ENCODE measurements at regions not wholly inside any gene's neighbourhood (a gene's known extent, or its start where the extent isn't known, plus 50 kb on each side); places are given as distances from the start of the nearest gene placed in this dataset.

DNA sequence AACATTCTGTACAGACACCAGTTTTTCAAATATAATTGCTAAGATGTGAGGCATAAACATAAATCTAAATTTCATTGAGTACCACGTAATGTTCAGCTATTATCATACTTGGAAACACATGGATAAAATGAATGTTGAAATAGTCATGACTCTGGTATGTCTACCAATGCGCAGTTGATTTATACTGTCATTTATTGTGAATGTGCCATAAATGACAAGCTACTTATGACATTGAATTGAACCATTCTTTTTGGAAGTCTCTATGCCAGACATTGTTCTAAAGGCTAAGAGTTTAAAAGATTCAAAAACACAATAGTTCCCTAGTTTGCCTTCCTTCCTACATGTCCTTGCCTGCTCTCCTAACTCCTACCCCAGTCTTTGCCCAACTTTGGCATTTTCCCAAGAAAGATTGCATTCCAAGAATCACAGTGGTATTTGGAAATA, 96.6 kb upstream of the DMD start:
- Mint-ChIP-seq H3K4me1 (no peaks in the 10 kb centered on the region), H3K27ac (no peak overlapping the region), H3K36me3 (no peaks in the 10 kb centered on the region), H3K27me3 (no peaks in the 10 kb centered on the region), H3K9me3 (peaks cover 0 to 4% (median 0%) of the 10 kb centered on the region in 11 donors), H3K4me3 (no peak overlapping the region)
- no peaks in the 10 kb centered on the region for H3K9me3 ChIP-seq (ENCODE audit: control insufficient read depth in 2 of 3, low read length in 3 of 3)
- DNase-seq, result no peak
- ChIA-PET POLR2A (no interaction called here), CTCF (no interaction called here)
- H3K27ac ChIP-seq (ENCODE audit: low read depth, low read length), result no peak overlapping the region
- intact Hi-C loops (cut with micrococcal nuclease), result no loop called here
- H3K4me3 ChIP-seq (ENCODE audit: low read length), result no peak overlapping the region
- no peaks in the 10 kb centered on the region for H3K4me1 ChIP-seq (ENCODE audit: control insufficient read depth in 2 of 2, insufficient read depth in 2 of 2, low read length in 2 of 2)
- H3K27me3 ChIP-seq (ENCODE audit: control insufficient read depth in 2 of 2, insufficient read depth in 2 of 2, low read length in 2 of 2), result no peaks in the 10 kb centered on the region
- no peaks in the 10 kb centered on the region for H3K36me3 ChIP-seq (ENCODE audit: control insufficient read depth in 2 of 3, insufficient read depth in 3 of 3, low read length in 3 of 3)
- ATAC-seq, result no peak

DNA sequence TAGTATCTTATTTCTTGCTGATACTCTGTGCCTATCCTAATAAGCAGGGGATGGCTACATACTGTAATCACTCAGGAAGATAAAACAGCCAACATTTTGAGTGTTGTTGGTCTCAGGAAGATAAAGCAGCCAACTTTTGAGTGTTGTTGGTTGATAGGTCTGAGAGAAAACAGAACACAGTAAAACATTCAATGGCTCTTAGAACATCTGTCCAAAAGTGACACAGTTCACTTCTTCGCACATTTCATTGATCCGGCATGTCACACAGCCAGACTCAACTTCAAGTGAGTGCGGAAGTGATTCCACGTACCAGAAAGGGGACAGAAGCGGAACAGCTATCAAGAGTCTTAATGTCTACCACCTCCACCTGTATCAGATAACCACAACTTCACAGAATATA, 87.3 kb upstream of the DMD start:
- Mint-ChIP-seq H3K27ac (no peak overlapping the region), H3K4me1 (no peaks in the 10 kb centered on the region), H3K27me3 (no peaks in the 10 kb centered on the region), H3K9me3 (no peaks in the 10 kb centered on the region), H3K4me3 (no peak overlapping the region), H3K36me3 (no peaks in the 10 kb centered on the region)
- H3K9me3 ChIP-seq (ENCODE audit: control insufficient read depth in 2 of 3, low read length in 3 of 3), result no peaks in the 10 kb centered on the region
- no peaks in the 10 kb centered on the region for H3K4me1 ChIP-seq (ENCODE audit: control insufficient read depth in 2 of 2, insufficient read depth in 2 of 2, low read length in 2 of 2)
- no peaks in the 10 kb centered on the region for H3K36me3 ChIP-seq (ENCODE audit: control insufficient read depth in 2 of 3, insufficient read depth in 3 of 3, low read length in 3 of 3)
- H3K27me3 ChIP-seq (ENCODE audit: control insufficient read depth in 2 of 2, insufficient read depth in 2 of 2, low read length in 2 of 2), result no peaks in the 10 kb centered on the region
- DNase-seq, result no peak
- H3K4me3 ChIP-seq (ENCODE audit: low read length), result no peak overlapping the region
- intact Hi-C loops (cut with micrococcal nuclease), result no loop called here
- ChIA-PET CTCF (no interaction called here), POLR2A (no interaction called here)
- H3K27ac ChIP-seq (ENCODE audit: low read depth, low read length), result no peak overlapping the region
- no peak for ATAC-seq

DNA sequence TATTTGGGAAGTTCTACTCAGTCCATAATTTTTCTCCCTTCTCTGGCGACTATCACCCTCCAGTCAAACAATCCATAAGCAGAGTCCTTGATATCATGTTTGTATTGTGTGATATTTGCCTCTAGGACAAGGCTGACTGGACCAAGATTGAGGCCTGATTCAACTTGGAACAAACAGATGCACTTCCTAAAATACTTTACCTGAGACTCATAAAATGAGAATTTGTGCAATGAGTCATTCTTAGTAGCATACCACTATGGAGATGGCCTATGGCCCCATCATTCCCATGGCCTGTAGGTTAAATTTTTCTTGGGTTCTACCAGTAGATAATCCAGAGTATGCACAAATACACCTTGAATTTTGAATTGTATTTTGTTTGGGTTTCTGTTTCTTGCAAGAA, 74.2 kb upstream of the DMD start:
- no peak for DNase-seq
- Mint-ChIP-seq H3K27me3 (no peaks in the 10 kb centered on the region), H3K4me3 (no peak overlapping the region), H3K27ac (no peak overlapping the region), H3K36me3 (no peaks in the 10 kb centered on the region), H3K4me1 (no peaks in the 10 kb centered on the region), H3K9me3 (peaks cover 0 to 10% (median 0%) of the 10 kb centered on the region in 11 donors)
- H3K36me3 ChIP-seq (ENCODE audit: control insufficient read depth in 2 of 3, insufficient read depth in 3 of 3, low read length in 3 of 3), result no peaks in the 10 kb centered on the region
- CTCF ChIA-PET, result no interaction called here
- no peaks in the 10 kb centered on the region for H3K27me3 ChIP-seq (ENCODE audit: control insufficient read depth in 2 of 2, insufficient read depth in 2 of 2, low read length in 2 of 2)
- no peak for ATAC-seq
- H3K4me1 ChIP-seq (ENCODE audit: control insufficient read depth in 2 of 2, insufficient read depth in 2 of 2, low read length in 2 of 2), result no peaks in the 10 kb centered on the region
- intact Hi-C loops (cut with micrococcal nuclease), result no loop called here
- POLR2A ChIA-PET, result no interaction called here
- H3K9me3 ChIP-seq (ENCODE audit: control insufficient read depth in 2 of 3, low read length in 3 of 3), result no peaks in the 10 kb centered on the region
- H3K27ac ChIP-seq (ENCODE audit: low read depth, low read length), result no peak overlapping the region
- no peak overlapping the region for H3K4me3 ChIP-seq (ENCODE audit: low read length)

DNA sequence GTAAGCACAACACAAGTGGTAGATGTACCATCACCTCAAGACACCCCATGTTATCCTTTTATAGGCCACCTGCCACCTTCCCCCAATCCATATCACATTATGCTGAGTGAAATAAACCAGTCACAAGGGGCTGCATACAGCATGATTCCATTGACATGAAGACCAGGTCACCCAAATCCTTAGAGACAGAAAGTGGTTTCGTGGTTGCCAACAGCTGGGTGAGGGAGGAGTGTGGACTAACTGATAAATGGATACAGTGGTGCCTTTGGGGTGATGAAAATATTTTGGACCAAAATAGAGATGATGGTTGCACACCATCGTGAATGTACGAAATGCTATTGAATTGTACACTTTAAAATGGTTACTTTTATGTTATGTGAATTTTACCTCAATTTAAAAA, 65.7 kb upstream of the DMD start:
- ChIA-PET POLR2A (no interaction called here), CTCF (no interaction called here)
- H3K4me1 Mint-ChIP-seq, result no peaks in the 10 kb centered on the region
- H3K9me3 Mint-ChIP-seq, result peaks cover 0 to 4% (median 2%) of the 10 kb centered on the region in 11 donors
- H3K36me3 Mint-ChIP-seq, result no peaks in the 10 kb centered on the region
- no peak overlapping the region for H3K27ac Mint-ChIP-seq
- Histone ChIP-seq H3K36me3 (ENCODE audit: control insufficient read depth in 2 of 3, insufficient read depth in 3 of 3, low read length in 3 of 3) (no peaks in the 10 kb centered on the region), H3K9me3 (ENCODE audit: control insufficient read depth in 2 of 3, low read length in 3 of 3) (no peaks in the 10 kb centered on the region), H3K4me3 (ENCODE audit: low read length) (no peak overlapping the region), H3K27ac (ENCODE audit: low read depth, low read length) (no peak overlapping the region), H3K4me1 (ENCODE audit: control insufficient read depth in 2 of 2, insufficient read depth in 2 of 2, low read length in 2 of 2) (no peaks in the 10 kb centered on the region), H3K27me3 (ENCODE audit: control insufficient read depth in 2 of 2, insufficient read depth in 2 of 2, low read length in 2 of 2) (no peaks in the 10 kb centered on the region)
- no peak for DNase-seq
- no peaks in the 10 kb centered on the region for H3K27me3 Mint-ChIP-seq
- intact Hi-C loops (cut with micrococcal nuclease), result no loop called here
- H3K4me3 Mint-ChIP-seq, result no peak overlapping the region
- no peak for ATAC-seq

DNA sequence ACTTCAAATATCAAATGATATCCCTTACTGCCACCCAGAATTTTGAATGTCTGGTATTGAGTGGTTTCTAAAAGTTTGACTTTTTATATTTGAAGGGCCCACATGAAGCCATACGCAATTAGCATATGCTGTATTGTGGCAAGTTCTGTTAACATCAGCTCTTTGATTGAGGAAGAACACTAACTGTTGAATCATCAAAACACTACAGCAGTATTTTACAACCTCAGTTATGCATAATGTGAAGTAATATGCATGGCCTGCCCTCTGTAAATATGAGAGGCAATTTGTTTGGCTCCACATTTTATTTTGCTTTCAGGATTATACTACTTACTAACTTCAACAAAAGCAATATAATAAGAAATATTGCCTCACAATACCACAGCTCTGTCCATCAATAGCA, 62.2 kb upstream of the DMD start:
- H3K4me1 Mint-ChIP-seq, result no peaks in the 10 kb centered on the region
- H3K27ac Mint-ChIP-seq, result no peak overlapping the region
- H3K36me3 Mint-ChIP-seq, result no peaks in the 10 kb centered on the region
- ATAC-seq (no peak), DNase-seq (no peak)
- intact Hi-C loops (cut with micrococcal nuclease), result no loop called here
- Histone ChIP-seq H3K27ac (ENCODE audit: low read depth, low read length) (no peak overlapping the region), H3K9me3 (ENCODE audit: control insufficient read depth in 2 of 3, low read length in 3 of 3) (no peaks in the 10 kb centered on the region), H3K4me3 (ENCODE audit: low read length) (no peak overlapping the region), H3K27me3 (ENCODE audit: control insufficient read depth in 2 of 2, insufficient read depth in 2 of 2, low read length in 2 of 2) (no peaks in the 10 kb centered on the region), H3K36me3 (ENCODE audit: control insufficient read depth in 2 of 3, insufficient read depth in 3 of 3, low read length in 3 of 3) (no peaks in the 10 kb centered on the region), H3K4me1 (ENCODE audit: control insufficient read depth in 2 of 2, insufficient read depth in 2 of 2, low read length in 2 of 2) (no peaks in the 10 kb centered on the region)
- H3K27me3 Mint-ChIP-seq, result no peaks in the 10 kb centered on the region
- H3K4me3 Mint-ChIP-seq, result no peak overlapping the region
- H3K9me3 Mint-ChIP-seq, result peaks cover 0 to 6% (median 2%) of the 10 kb centered on the region in 11 donors
- POLR2A ChIA-PET, result no interaction called here
- CTCF ChIA-PET, result no interaction called here

DNA sequence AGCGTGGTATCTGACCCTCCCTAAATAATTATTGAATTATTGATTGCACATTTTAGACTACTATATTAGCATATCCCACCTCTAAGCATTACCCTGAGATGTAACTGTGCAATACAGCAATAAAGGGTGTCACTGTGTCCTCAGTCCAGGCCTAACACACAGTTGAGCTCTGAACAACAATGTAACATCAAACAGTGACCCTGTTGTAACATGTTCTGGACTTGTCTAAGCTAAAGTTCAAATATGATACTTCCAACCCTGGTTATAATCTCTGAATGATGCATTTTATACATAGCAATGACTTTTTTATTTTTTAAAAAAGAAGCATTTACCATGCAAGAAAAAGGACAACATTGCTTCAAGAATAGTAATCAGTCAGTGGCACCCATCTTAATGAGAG, 61.6 kb upstream of the DMD start:
- H3K4me3 ChIP-seq (ENCODE audit: low read length), result no peak overlapping the region
- CTCF ChIA-PET, result no interaction called here
- no peaks in the 10 kb centered on the region for H3K27me3 Mint-ChIP-seq
- H3K36me3 ChIP-seq (ENCODE audit: control insufficient read depth in 2 of 3, insufficient read depth in 3 of 3, low read length in 3 of 3), result no peaks in the 10 kb centered on the region
- no peaks in the 10 kb centered on the region for H3K36me3 Mint-ChIP-seq
- no peak overlapping the region for H3K27ac Mint-ChIP-seq
- no peaks in the 10 kb centered on the region for H3K4me1 Mint-ChIP-seq
- no peak overlapping the region for H3K27ac ChIP-seq (ENCODE audit: low read depth, low read length)
- H3K27me3 ChIP-seq (ENCODE audit: control insufficient read depth in 2 of 2, insufficient read depth in 2 of 2, low read length in 2 of 2), result no peaks in the 10 kb centered on the region
- peaks cover 0 to 6% (median 2%) of the 10 kb centered on the region in 11 donors for H3K9me3 Mint-ChIP-seq
- intact Hi-C loops (cut with micrococcal nuclease), result no loop called here
- DNase-seq, result no peak
- no peaks in the 10 kb centered on the region for H3K4me1 ChIP-seq (ENCODE audit: control insufficient read depth in 2 of 2, insufficient read depth in 2 of 2, low read length in 2 of 2)
- POLR2A ChIA-PET, result no interaction called here
- ATAC-seq, result no peak
- H3K9me3 ChIP-seq (ENCODE audit: control insufficient read depth in 2 of 3, low read length in 3 of 3), result no peaks in the 10 kb centered on the region
- no peak overlapping the region for H3K4me3 Mint-ChIP-seq
